OCI-LY3 (cell line): ENCODE measurements at regions not wholly inside any gene's neighbourhood (a gene's known extent, or its start where the extent isn't known, plus 50 kb on each side); places are given as distances from the start of the nearest gene placed in this dataset.

ENCODE experiments used
- EZH2phosphoT487 ChIP-seq: fragments of 200-600 bp; shearing (Covaris generic); IDR thresholded peaks from 2 replicates; pipeline ENCODE4 v1.6.1; 2018; ENCODE audit warnings: antibody characterized with exemption, mixed run types, low read depth
- TF ChIP-seq, protein P1 (sequence below): fragments of 200-600, 300-600 bp; sonication (generic); IDR thresholded peaks from 2 replicates; pipeline ENCODE4 v1.5.1; 2014; ENCODE audit warnings: antibody characterized with exemption, low read length, low read depth

- TF ChIP-seq, protein P1, sequence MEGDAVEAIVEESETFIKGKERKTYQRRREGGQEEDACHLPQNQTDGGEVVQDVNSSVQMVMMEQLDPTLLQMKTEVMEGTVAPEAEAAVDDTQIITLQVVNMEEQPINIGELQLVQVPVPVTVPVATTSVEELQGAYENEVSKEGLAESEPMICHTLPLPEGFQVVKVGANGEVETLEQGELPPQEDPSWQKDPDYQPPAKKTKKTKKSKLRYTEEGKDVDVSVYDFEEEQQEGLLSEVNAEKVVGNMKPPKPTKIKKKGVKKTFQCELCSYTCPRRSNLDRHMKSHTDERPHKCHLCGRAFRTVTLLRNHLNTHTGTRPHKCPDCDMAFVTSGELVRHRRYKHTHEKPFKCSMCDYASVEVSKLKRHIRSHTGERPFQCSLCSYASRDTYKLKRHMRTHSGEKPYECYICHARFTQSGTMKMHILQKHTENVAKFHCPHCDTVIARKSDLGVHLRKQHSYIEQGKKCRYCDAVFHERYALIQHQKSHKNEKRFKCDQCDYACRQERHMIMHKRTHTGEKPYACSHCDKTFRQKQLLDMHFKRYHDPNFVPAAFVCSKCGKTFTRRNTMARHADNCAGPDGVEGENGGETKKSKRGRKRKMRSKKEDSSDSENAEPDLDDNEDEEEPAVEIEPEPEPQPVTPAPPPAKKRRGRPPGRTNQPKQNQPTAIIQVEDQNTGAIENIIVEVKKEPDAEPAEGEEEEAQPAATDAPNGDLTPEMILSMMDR: no peak
- TF ChIP-seq EZH2phosphoT487: no peak
Measured at GRCh38 chr19:28208745-28209144, 1004.2 kb downstream of the UQCRFS1 start.
